ENCODE measurements at regions not wholly inside any gene's neighbourhood (a gene's known extent, or its start where the extent isn't known, plus 50 kb on each side); places are given as distances from the start of the nearest gene placed in this dataset.

- TF ChIP-seq ZNF446 (CRISPR knock-in tag; IDR thresholded peaks at IDR 0.05) (no peak), ZNF616 (CRISPR knock-in tag; IDR thresholded peaks at IDR 0.05; ENCODE audit: low read depth) (no peak), KDM1A (CRISPR knock-in tag; IDR thresholded peaks at IDR 0.05) (no peak), THAP8 (CRISPR knock-in tag; IDR thresholded peaks at IDR 0.05; ENCODE audit: borderline replicate concordance) (no peak), CBX2 (IDR thresholded peaks at IDR 0.05; ENCODE audit: low read depth, low read length) (no peak), CBX2 (CRISPR knock-in tag; IDR thresholded peaks at IDR 0.05; ENCODE audit: low read depth) (no peak), HDAC6 (IDR thresholded peaks at IDR 0.05; ENCODE audit: low read depth, low read length) (no peak), ZNF143 (CRISPR knock-in tag; IDR thresholded peaks at IDR 0.05) (peak; percentile 71; the same call in 1 of the 2 replicates), HDAC2 (CRISPR knock-in tag; IDR thresholded peaks at IDR 0.05) (no peak), FOXO4 (CRISPR knock-in tag; conservative IDR thresholded peaks at IDR 0.05) (no peak), SKI (IDR thresholded peaks at IDR 0.05; ENCODE audit: partially characterized antibody) (no peak), SYNCRIP (IDR thresholded peaks at IDR 0.05; ENCODE audit: insufficient read depth, low read depth, low read length) (no peak), PITX1 (CRISPR knock-in tag; IDR thresholded peaks at IDR 0.05) (no peak), NAIF1 (CRISPR knock-in tag; IDR thresholded peaks at IDR 0.05; ENCODE audit: borderline replicate concordance) (no peak), ZSCAN5A (CRISPR knock-in tag; IDR thresholded peaks at IDR 0.05; ENCODE audit: borderline replicate concordance) (no peak), GABPB1 (CRISPR knock-in tag; IDR thresholded peaks at IDR 0.05) (no peak), ZMYM2 (CRISPR knock-in tag; IDR thresholded peaks at IDR 0.05) (no peak), AFF4 (CRISPR knock-in tag; IDR thresholded peaks at IDR 0.05) (no peak), ZBTB7B (CRISPR knock-in tag; IDR thresholded peaks at IDR 0.05) (no peak), TGIF2 (CRISPR knock-in tag; IDR thresholded peaks at IDR 0.05) (no peak), SNRNP70 (IDR thresholded peaks at IDR 0.05; ENCODE audit: low read depth, low read length) (no peak), ZNF639 (CRISPR knock-in tag; conservative IDR thresholded peaks at IDR 0.05) (no peak), NFATC3 (CRISPR knock-in tag; IDR thresholded peaks at IDR 0.05) (no peak), MXI1 (IDR thresholded peaks at IDR 0.05; ENCODE audit: borderline replicate concordance, low read depth, low read length) (no peak)
Observed at GRCh38 chr2:20916604-20917286, 93.8 kb upstream of the LDAH start (continued).

Data from HepG2 (cell line).